Sigmoid colon (tissue), 4 donors: ENCODE measurements at regions not wholly inside any gene's neighbourhood (a gene's known extent, or its start where the extent isn't known, plus 50 kb on each side); places are given as distances from the start of the nearest gene placed in this dataset.

Experiments
- CTCF ChIP-seq, 4 experiments: fragments of 450-650 bp in 3 of 4; fragments of 200-600 bp in 1 of 4; IDR thresholded peaks; one replicate each; pipeline ENCODE4 v1.5.1; 2016 to 2019; ENCODE audit warnings: antibody characterized with exemption in 4 of 4, mild to moderate bottlenecking in 3 of 4, moderate library complexity in 2 of 4
- EP300 ChIP-seq, 4 donors: sonication (generic); formaldehyde crosslinking; IDR thresholded peaks; one replicate each; pipeline ENCODE4 v1.6.1; 2017; ENCODE audit warnings: antibody characterized with exemption in 4 of 4
- POLR2A ChIP-seq, 2 donors: fragments of 450-650 bp; IDR thresholded peaks; one replicate each; pipeline ENCODE4 v1.6.1; 2016; ENCODE audit warnings: antibody characterized with exemption in 2 of 2, mild to moderate bottlenecking in 2 of 2, moderate library complexity in 2 of 2
- POLR2AphosphoS5 ChIP-seq, 4 donors: sonication (generic); formaldehyde crosslinking; IDR thresholded peaks; one replicate each; pipeline ENCODE4 v1.6.1; 2017; ENCODE audit warnings: antibody characterized with exemption in 4 of 4

DNA sequence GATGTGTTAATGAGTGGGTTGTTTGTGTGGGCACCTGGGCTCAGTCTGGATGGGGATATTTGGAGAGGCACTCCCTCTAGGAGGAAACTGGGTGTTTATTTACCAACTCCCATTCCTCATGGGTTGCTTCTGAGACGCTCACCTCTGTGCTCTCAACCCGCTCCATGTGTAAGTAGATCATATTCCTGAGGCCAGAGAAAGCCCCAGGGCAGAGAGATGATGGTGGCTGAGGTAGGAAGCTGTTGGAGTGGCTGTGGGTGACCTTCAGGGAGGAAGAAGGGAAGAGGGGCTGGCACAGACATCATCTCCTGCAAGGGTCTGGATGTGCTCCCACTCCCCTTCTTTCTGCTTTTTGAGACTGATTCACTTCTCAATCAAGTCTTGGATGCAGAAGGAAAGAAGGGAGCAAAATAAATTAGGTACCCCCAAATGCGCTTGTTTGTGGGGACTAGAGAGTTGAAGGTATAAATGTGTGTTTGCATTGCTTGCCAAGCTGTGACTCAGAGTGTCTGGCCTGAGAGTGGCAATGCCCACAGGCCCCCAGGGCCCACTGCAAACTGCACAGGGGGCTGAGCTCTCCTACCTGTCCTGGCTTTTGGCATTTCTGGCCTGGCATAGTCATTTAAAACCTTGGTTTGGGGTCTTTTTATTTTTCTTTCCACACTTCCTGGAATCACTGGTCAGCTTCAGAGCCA is 57.2 kb upstream of the TNP1 start:
- TF ChIP-seq CTCF (IDR thresholded peaks at IDR 0.05) (no peak), POLR2AphosphoS5 (IDR thresholded peaks at IDR 0.05) (no peak), POLR2A (IDR thresholded peaks at IDR 0.05) (no peak), EP300 (IDR thresholded peaks at IDR 0.05) (no peak)
